ENCODE measurements at regions not wholly inside any gene's neighbourhood (a gene's known extent, or its start where the extent isn't known, plus 50 kb on each side); places are given as distances from the start of the nearest gene placed in this dataset.
"Not testable (repeated sequence)": the region's sequence is repeated elsewhere in the genome, so short reads cannot be mapped to it uniquely, and the experiment has no call there.

DNA sequence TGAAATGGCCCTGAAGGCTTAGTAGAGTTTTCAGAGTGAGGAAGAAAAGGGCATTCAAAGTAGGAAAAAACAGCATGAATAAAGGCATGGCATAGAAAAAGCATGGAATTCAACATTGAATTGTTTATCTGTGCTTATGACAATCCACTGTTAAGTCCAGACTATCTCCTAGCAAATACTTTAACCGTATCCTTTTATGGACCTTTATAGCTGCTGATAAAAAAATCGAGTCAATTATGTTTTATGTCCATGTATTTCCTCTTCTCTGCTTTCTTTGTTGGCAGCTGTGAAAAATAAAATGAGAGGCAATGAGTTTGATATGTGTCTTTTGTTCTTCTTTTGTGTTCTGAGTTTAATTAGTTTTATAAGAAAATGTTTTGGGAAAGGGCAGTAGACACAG, 70.4 kb downstream of the TDRD15 start:
- no peak for DNase-seq

DNA sequence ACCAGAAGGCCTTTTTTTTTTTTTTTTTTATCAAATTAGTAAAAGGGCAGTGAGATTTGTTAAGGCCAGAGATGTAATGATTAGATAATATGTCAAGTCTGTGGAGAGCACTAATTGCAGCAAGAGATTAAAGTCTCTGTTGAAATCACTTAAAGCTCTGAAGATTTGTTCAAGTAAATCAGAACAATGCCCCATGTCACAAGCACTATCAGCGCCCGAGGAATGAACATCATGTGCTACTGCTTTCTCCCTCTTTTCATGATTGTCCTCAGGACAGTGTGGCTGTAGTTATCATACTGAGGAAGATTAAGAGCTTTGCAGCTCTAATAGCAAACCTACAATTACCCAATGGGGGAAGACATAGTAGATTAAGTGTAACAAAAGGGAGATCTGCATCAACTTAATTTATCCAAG, 71.1 kb downstream of the TDRD15 start:
- DNase-seq: no peak

- DNase-seq: no peak
These were observed 71.6 kb downstream of the TDRD15 start for GRCh38 chr2:21195326-21195725.

- DNase-seq: no peak
These were observed 74.9 kb downstream of the TDRD15 start for GRCh38 chr2:21198637-21199036.

- no peak for DNase-seq
These were observed 80.2 kb downstream of the TDRD15 start for GRCh38 chr2:21203976-21204375.

GRCh38 chr2:21214085-21214484, 90.3 kb downstream of the TDRD15 start:
- not testable (repeated sequence) for DNase-seq

DNA sequence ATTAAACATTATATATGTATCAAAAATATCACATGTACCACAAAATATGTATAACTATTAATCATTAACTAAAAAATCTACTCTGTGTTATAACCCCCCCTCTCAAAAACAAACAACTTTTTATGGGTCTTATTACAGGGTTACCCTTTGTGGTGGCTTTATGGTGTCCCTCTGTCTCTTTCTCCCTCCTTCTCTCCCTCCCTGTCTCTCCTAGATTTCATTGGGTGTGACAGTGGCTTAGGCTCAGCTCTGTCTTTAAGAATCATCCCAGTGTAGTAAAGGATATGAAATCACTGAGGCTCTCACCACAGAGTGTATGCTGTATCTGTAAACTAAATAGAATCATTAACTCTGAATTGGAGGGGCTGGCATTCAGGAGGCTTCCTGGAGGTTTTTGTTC, 93.7 kb downstream of the TDRD15 start:
- no peak for DNase-seq

GRCh38 chr2:21220930-21221329, 97.2 kb downstream of the TDRD15 start:
- DNase-seq: no peak

DNA sequence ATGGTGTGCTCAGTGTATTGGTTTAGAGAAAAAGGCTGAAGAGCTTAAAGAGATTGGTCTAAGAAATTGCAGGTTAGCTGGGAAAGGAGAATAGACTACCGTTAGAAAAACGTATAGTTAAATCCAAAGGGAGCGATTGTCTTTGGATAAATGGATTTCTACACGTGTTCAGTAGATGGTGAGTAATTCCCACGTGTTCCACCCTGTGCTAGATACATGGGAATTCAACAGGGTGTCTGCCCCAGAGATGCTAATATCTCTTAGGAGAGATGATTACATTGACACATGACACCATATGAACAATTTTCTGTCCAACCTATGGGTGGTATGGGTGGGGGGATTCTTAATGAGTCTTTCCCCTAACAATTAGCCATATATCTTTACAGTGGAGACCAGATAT, 99.8 kb downstream of the TDRD15 start:
- no peak for DNase-seq

DNA sequence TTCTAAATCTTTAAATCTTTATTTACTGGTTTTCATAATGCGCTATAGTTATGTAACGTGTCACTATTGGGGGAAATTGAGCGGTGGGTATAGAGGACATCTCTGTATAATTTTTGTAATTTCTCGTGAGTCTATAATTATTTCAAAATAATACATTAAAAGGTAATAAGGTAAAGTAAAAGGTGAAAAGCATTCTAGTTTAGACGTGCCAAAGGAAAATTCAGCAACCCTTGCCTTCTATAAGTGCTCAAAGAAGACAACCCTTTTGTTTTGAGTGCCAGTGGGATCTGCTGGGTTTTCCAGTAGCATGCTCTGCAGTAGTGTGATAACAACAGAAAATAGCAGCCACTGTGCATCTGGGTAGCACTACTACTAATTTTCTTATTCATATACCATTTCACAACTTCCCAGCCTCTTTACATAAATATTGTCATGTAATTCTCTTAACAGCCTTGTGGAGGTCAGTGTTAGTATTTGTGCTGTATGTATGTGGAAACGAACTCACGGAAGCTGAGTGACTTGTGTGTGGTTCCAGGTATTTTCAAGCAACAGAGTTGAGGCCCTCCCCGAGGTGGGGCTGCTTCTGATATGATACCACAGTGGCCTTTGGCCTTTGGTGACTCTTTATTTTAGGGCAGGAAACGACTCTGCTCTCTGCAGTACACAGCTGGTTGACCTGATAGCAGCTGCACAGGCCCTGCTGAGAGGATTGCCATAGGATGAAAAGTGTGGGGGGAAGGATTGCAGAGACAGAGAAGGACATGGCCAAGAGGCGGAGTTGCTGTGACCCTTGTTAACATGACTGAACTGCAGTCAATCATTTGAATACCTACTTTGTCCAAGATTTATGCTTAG, 104.5 kb downstream of the TDRD15 start:
- no peak for DNase-seq

- DNase-seq: no peak
These were observed 105.5 kb downstream of the TDRD15 start for GRCh38 chr2:21229302-21229701.

DNA sequence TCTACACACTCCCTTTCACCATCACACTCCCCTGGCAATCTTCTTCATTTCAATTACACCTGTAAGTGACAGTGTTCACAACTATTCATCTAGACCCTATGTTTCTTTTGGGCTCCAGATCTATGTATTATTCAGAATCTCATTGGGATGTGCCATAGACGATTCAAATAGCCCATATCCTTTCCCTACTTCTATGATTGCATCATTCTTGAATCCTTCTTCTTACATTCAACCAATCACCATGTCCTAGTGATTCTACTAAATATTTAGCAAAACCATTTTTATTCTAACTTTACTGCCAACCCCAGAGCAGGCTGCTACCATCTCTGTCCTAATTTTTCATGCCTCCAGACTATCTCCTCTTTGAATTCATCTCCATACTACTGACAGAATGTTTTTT, 106.4 kb downstream of the TDRD15 start:
- no peak for DNase-seq

GRCh38 chr2:21231985-21232384, 108.2 kb downstream of the TDRD15 start:
- no peak for DNase-seq

DNA sequence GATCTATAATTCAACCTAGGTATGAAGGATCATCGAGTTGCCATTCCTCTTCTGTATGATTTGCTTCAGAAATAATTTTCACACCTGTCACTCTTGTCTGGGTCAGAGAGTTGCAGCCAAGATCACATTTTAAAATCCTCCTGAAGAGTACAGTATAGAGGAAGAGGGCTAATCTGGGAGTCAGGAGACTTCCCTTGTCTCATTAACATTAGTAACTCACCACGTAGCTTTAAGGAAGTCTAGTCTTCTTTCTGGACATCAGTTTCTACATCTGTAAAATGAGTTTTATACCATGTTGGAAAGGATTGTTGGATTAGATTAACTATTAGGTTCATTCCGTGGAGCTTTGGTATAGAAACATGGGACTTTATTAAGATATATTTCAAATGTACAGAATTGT, 109.4 kb downstream of the TDRD15 start:
- no peak for DNase-seq

DNA sequence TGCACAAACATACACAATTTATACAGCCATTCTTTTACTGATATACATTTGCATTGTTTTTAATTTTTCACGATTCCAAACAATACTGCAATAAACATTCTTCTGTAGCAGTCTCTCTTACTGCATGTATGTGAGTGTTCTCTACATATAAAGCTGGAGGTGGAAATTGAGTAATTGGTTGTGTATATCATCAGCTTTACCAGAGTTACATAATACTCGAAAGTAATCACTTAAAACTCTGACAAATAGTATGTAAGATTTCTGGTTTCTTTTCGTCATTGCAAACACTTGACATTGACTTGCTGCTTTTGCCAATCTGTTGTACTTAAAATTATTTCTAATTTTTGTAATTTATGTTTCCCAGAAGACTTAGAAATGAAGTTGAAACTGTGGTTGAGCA, 110.2 kb downstream of the TDRD15 start:
- no peak for DNase-seq

- DNase-seq: no peak
These were observed 110.8 kb downstream of the TDRD15 start for GRCh38 chr2:21234464-21235120.

DNA sequence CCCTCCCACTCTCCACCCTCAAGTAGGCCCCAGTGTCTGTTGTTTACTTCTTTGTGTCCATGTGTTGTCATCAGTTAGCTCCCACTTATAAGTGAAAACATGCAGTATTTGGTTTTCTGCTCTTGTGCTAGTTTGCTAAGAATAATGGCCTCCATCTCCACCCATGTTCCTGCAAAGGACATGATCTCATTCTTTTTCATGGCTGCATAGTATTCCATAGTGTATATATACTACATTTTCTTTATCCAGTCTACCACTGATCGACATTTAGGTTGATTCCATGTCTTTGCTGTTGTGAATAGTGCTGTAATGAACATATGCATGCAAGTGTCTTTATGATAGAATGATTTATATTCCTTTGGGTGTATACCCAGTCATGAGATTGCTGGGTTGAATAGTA, 116.0 kb downstream of the TDRD15 start:
- not testable (repeated sequence) for DNase-seq

- no peak for DNase-seq
These were observed 120.4 kb downstream of the TDRD15 start for GRCh38 chr2:21244161-21244560.

DNA sequence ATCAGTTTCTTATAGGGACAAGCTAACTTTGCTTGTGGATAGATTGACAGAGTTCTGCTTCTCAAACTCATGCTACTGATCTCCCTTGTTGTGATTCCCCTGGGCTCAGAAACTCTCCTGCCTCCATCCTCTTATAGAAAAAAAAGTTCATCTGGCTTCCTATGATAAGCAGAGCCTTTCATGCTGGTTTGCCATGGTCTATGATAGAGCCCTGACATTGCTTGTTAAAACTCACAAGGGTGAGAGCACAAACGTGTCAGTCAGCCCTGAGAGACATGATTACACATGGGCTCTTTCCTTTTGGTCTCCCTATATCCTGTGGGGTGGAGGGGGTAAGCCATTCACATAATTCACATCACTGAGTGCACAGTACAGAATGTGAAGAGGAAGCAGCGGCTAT, 121.8 kb downstream of the TDRD15 start:
- no peak for DNase-seq

DNA sequence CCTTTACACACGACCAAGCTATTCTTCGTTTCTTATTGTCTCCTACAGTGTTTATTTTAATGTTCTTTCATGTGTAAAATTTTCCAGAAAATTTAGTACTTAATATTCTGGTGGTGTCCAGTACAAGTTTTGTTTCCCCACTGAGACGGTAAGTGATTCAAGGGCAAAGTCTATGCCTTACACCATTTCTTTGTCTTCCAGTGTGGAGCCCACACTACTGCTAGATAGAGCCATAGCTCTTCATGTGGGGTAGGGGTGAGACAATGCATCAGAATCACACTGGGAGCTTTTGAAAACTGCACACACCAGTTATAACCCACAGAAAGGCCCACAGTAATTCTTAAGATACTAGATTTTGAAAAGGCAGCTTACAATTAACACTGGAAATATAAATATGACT, 125.6 kb downstream of the TDRD15 start:
- DNase-seq: no peak

- no peak for DNase-seq
These were observed 126.9 kb downstream of the TDRD15 start for GRCh38 chr2:21250673-21251072.

- DNase-seq: no peak
These were observed 127.6 kb downstream of the TDRD15 start for GRCh38 chr2:21251216-21251980.

DNA sequence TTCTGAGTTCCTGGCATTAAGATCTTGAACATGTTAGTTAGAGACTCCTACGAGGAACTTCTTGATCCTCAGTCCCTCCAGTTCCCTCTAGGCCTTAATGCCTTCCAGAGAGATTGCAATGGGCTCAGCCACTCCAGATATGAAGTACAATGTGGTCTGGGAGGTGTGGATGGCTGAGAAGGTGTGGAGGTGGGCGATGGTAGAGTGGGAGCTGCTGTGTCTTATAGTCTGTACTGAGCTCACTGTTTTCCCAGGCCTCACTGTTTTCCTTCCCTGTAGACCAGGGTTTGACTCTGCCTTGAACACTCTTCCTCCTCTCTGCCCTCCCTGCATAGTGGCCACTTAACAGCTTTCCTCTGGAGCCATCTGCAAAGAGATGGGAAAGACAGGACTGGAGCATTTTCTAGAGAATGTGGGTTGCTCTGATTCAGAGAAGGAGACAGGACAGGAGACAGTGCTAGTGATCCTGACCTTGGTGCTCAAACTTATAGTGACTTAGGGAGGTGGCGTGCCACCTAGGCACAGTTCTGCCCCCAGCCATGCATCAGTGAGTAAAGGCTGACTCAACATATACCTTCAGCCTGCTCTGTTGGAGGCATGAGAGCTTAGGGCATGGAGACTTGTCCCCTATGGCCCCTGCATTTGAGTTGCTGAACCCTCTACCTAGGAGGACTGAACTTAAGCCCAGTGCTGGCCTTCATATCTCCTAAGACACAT, 129.7 kb downstream of the TDRD15 start:
- no peak for DNase-seq
